WERI-Rb-1 (cell line): ENCODE measurements at regions not wholly inside any gene's neighbourhood (a gene's known extent, or its start where the extent isn't known, plus 50 kb on each side); places are given as distances from the start of the nearest gene placed in this dataset.

Source experiments
- DNase-seq: peaks from one replicate; pipeline ENCODE4 v3.0.0-alpha.2; 2020
- H3K27ac ChIP-seq: fragments of 250-450 bp; sonication (Bioruptor Pico); 2 replicates; pipeline ENCODE4 v1.5.1; 2020; ENCODE audit warnings: mild to moderate bottlenecking, moderate library complexity
- H3K27me3 ChIP-seq: fragments of 250-450 bp; sonication (Bioruptor Pico); 2 replicates; pipeline ENCODE4 v1.5.1; 2021; ENCODE audit warnings: mild to moderate bottlenecking, low read depth, moderate library complexity; ENCODE audit not compliant: insufficient read depth, severe bottlenecking
- H3K36me3 ChIP-seq: fragments of 250-450 bp; sonication (Bioruptor Pico); 2 replicates; pipeline ENCODE4 v1.5.1; 2020; ENCODE audit warnings: mild to moderate bottlenecking, moderate library complexity
- H3K4me3 ChIP-seq: 2 replicates; pipeline ENCODE4 v1.5.1; 2011; ENCODE audit warnings: low read depth, mild to moderate bottlenecking, control low read depth, low read length
- H3K9me3 ChIP-seq: fragments of 250-450 bp; sonication (Bioruptor Pico); 2 replicates; pipeline ENCODE4 v1.5.1; 2021; ENCODE audit warnings: mild to moderate bottlenecking, moderate library complexity; ENCODE audit not compliant: severe bottlenecking
- TF ChIP-seq, protein P1 (sequence below): IDR thresholded peaks from 2 replicates; pipeline ENCODE4 v1.5.1; 2011; ENCODE audit warnings: low read depth, mild to moderate bottlenecking, control low read depth, inconsistent platforms, low read length

DNA sequence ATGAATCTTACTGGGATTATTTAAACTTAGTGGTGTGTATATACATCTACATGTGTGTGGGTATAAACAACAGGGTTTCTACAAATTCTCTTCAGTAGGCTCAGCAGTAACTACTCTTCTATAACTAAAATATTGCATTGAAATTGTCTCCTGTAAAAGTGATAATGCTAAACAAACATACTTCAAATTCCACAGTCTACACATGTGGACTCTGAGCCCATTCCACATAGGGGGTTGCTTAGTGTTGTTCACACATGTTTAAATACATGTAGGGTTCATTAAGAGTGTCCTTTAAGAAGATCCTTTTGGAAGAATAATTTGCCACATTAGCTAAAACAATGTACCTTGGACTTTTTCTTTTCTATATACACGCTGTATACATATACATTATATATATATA is 152.8 kb upstream of the VRK2 start:
- Histone ChIP-seq H3K27me3 (no peaks in the 10 kb centered on the region), H3K9me3 (no peaks in the 10 kb centered on the region), H3K27ac (no peak overlapping the region), H3K36me3 (no peaks in the 10 kb centered on the region), H3K4me3 (no peak overlapping the region)
- no peak for DNase-seq
- TF ChIP-seq, protein P1, sequence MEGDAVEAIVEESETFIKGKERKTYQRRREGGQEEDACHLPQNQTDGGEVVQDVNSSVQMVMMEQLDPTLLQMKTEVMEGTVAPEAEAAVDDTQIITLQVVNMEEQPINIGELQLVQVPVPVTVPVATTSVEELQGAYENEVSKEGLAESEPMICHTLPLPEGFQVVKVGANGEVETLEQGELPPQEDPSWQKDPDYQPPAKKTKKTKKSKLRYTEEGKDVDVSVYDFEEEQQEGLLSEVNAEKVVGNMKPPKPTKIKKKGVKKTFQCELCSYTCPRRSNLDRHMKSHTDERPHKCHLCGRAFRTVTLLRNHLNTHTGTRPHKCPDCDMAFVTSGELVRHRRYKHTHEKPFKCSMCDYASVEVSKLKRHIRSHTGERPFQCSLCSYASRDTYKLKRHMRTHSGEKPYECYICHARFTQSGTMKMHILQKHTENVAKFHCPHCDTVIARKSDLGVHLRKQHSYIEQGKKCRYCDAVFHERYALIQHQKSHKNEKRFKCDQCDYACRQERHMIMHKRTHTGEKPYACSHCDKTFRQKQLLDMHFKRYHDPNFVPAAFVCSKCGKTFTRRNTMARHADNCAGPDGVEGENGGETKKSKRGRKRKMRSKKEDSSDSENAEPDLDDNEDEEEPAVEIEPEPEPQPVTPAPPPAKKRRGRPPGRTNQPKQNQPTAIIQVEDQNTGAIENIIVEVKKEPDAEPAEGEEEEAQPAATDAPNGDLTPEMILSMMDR, result no peak

DNA sequence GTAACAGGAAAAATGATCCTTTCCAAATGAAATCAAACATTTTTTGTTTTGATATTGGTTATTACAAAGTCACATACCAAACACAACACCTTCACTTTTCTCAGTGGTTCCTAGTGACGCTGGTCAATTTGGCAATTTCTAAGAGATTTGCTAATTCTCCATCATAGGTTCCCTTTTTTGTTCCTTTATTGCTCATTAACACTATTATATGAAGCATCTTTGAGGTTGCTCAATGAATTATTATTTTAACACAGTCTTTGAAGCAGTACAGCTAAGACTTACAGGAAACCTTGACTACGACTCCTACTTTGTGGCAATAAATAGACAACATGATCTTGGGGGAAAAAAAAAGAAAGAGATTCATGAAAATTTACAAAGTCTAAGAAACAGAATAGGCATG is 152.2 kb upstream of the VRK2 start:
- H3K36me3 ChIP-seq, result no peaks in the 10 kb centered on the region
- DNase-seq, result no peak

DNA sequence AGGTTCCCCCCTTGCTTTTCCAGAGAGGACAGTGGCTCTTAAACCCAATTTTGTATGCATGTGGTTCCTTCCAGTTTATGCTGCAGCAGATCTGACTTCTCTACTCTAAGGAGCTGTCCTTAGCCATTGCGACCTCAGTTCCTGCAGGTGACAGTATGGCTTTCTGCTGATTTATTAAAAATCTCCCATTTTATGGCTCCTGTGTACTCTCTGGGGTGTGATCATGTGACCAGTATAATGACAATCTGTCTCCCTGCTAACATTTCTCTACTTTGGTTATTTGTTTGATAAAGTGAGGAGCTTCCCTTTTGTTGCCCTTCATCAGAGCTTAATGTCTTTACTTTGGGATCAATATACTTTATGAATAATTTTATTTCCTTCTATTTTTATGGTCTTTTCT is 148.7 kb upstream of the VRK2 start:
- DNase-seq, result no peak
- H3K27ac ChIP-seq, result no peak overlapping the region
- no peaks in the 10 kb centered on the region for H3K9me3 ChIP-seq
- H3K27me3 ChIP-seq, result no peaks in the 10 kb centered on the region
- H3K4me3 ChIP-seq, result no peak overlapping the region
- TF ChIP-seq, protein P1, result no peak
- no peaks in the 10 kb centered on the region for H3K36me3 ChIP-seq

More for the DNA sequence above, 152.2 kb upstream of the VRK2 start:
- H3K27ac ChIP-seq, result no peak overlapping the region
- H3K27me3 ChIP-seq, result no peaks in the 10 kb centered on the region
- H3K4me3 ChIP-seq, result no peak overlapping the region
- TF ChIP-seq, protein P1, result no peak
- H3K9me3 ChIP-seq, result no peaks in the 10 kb centered on the region

DNA sequence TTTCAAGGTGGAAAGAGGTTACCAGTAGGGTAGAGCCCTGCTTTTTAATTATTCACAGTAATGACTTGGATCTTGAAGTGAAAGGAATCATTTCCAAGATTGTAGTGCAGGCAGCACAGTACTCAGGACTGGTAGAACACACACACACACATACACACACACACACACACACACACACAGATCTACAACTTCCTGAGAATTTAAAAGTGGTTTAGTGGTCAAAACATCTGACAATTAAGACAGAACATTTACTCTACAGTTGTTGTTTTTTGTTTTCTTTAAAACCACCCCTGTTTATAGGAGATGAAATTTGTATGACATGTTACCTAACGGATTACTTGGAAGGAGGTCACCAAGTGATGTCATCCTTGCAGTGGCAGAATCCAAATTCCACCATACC is 146.7 kb upstream of the VRK2 start:
- no peak for DNase-seq
- Histone ChIP-seq H3K27ac (no peak overlapping the region), H3K9me3 (no peaks in the 10 kb centered on the region), H3K36me3 (no peaks in the 10 kb centered on the region), H3K27me3 (no peaks in the 10 kb centered on the region), H3K4me3 (no peak overlapping the region)
- TF ChIP-seq, protein P1, result no peak

DNA sequence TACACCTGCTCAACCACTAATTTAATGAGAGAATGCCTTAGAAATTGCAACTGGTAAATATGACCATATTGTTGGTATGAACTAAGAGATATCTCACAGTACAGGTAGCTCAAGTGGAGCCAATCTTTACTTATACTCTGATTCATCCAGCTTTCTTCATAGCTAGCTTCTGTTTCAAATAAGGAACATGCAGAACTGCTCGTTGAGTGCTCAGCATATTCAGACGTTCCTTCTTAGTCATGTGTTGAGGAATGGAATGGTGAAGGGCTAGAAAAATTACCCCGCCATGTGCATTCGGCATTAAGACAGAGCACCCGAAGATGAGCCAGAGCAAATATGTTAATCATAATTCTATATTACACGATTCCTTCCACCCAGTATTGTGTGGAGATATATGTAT is 144.0 kb upstream of the VRK2 start:
- no peak overlapping the region for H3K4me3 ChIP-seq
- H3K9me3 ChIP-seq, result no peaks in the 10 kb centered on the region
- no peaks in the 10 kb centered on the region for H3K27me3 ChIP-seq
- no peak for DNase-seq
- H3K36me3 ChIP-seq, result no peaks in the 10 kb centered on the region
- H3K27ac ChIP-seq, result no peak overlapping the region
- TF ChIP-seq, protein P1, result no peak

DNA sequence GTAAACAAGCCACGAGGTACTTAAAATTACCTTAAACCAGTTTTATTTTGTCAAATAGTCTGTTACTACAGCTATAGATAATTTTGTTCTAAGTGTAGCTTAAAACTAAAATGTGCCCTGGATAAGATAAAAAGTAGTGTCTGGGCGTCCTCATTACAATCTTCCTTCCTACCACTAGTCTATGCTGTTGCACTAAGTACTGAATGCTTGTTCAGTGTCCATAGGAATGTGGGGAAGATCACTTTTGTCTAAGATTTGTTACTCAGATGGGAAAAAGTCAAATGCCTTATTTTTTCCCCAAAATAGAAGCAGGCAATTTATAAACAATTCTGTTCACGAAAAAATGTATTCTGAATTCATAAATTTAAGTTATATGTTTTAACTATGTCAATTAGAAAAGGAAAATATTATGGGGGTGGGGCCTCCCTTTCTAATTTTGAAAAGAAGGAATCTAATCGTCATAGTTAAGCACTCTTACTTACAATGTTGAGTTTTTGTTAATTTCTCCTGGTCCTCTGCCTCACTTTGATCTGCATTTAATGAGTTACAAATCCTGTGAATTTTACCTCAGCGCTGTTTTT is 140.4 kb upstream of the VRK2 start:
- no peak overlapping the region for H3K4me3 ChIP-seq
- TF ChIP-seq, protein P1, result peak; percentile 84

More for the DNA sequence above, 140.4 kb upstream of the VRK2 start:
- Histone ChIP-seq H3K27ac (no peak overlapping the region), H3K36me3 (no peaks in the 10 kb centered on the region), H3K27me3 (no peaks in the 10 kb centered on the region), H3K9me3 (no peaks in the 10 kb centered on the region)
- DNase-seq, result no peak
